SH-SY5Y (cell line): ENCODE measurements at regions not wholly inside any gene's neighbourhood (a gene's known extent, or its start where the extent isn't known, plus 50 kb on each side); places are given as distances from the start of the nearest gene placed in this dataset.

Source experiments
- GATA2 ChIP-seq: IDR thresholded peaks from 2 replicates; pipeline ENCODE4 v1.6.1; 2011; ENCODE audit warnings: mild to moderate bottlenecking, low read depth, low read length
- GATA3 ChIP-seq: IDR thresholded peaks from 2 replicates; pipeline ENCODE4 v1.6.1; 2011; ENCODE audit warnings: low read depth, mild to moderate bottlenecking, low read length, moderate library complexity

- TF ChIP-seq GATA2 (no peak), GATA3 (no peak)
Measured at GRCh38 chr6:127030836-127031235, 87.6 kb upstream of the RSPO3 start.
